ELR (cell line): ENCODE measurements at regions not wholly inside any gene's neighbourhood (a gene's known extent, or its start where the extent isn't known, plus 50 kb on each side); places are given as distances from the start of the nearest gene placed in this dataset.
A peak's percentile ranks its signal among the peaks of the same experiment; 100 is the strongest.
"Not testable (repeated sequence)": the region's sequence is repeated elsewhere in the genome, so short reads cannot be mapped to it uniquely, and the experiment has no call there.

Experiments used
- DNase-seq: peaks from one replicate; pipeline ENCODE4 v3.0.0-alpha.2; 2015; ENCODE audit warnings: low read depth

DNA sequence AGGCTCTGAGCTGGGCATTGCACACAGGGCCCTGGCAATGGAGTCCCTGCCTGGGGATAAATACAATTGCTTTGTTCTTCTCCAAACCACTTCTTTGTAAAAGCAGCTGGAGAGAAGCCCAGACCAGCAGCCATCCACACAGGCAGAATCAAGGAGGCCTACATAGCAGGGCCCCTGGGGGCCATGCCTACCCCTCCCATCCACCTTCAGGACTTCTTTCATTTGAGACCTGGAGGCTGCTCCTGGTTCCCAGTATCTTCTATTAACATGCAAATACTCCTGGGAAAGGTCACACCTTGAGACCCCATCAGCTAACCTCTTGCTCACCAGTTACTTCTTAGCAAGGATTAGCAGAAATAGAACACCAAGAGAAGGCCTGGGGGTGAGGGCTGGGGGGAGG, 511.1 kb downstream of the SOX6 start:
- no peak for DNase-seq

DNA sequence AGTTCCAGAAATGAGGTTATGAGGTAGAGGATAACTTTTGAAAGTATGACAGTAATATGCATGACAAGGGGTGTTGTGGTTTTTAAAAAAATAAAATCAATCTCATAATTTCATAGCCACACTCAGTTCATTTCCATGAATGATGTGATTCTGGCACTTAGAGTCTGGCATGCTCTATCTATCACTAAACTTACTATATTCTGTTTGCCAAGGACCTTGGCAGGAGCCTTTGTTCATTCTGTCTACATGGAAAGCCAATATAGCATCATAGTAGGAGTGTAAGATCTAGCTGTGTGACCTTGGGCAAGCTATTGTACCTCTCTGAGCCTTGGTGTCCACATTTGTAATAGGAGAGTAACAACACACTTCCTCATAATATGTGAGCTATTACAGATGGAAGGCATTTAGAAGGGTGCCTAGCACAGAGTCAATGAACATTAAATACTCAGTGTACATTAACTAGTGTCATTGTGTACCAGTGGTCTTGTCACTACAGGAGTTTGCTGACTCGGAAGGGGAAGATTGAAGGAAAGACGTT, 507.6 kb downstream of the SOX6 start:
- no peak for DNase-seq

DNA sequence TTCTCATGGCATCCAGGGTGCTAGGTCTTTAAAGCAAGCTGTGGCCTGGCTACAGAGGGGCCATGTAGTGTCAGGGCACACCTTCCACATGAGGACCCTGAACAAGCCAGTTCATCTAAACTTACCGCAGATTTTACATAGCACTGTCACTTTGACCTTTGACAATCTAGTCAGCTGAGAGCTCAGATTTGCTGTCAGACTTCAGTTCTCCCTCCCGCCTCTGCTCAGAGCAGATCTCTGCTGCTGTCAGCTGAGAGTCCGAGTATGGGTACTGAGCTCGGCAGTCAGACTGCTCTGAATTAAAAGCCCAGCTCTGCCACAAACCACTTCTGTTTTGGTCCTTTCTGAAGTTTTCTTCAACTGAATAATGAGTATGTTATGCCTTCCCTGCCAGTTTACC, 507.1 kb downstream of the SOX6 start:
- DNase-seq, result no peak

DNA sequence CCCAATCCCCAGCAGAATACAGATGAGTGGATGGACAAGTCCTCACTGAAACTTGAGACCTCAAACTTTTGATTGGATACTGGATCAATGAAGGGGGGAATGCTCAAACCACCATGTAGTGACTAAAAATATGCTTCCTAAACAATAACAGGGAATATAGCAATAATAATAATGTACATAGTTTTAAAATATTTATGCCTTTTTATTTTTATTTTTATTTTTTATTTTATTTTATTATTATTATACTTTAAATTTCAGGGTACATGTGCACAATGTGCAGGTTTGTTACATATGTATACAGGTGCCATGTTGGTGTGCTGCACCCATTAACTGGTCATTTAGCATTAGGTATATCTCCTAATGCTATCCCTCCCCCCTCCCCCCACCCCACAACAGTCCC, 506.0 kb downstream of the SOX6 start:
- DNase-seq, result not testable (repeated sequence)

DNA sequence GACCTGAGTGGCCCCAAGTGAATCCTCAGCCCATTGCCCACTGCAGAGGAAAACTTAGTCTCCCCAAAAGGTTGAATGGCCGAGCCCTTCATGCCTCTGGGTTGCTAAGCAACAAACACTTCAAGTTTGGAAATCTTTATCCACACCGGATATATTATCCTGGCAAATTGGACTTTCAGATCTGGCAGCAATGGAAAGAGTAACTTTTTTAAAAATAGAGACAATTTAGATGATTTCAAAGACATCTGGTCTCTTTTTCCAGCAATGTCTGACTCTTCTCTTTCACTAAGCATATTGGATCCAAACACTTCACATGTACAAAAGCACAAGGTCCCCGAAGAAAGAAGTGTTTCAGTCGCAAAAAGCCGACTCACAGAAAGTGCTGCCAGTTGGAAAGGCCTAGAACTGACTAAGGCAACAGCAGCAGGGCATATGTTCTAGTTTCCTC, 505.3 kb downstream of the SOX6 start:
- DNase-seq, result no peak

DNA sequence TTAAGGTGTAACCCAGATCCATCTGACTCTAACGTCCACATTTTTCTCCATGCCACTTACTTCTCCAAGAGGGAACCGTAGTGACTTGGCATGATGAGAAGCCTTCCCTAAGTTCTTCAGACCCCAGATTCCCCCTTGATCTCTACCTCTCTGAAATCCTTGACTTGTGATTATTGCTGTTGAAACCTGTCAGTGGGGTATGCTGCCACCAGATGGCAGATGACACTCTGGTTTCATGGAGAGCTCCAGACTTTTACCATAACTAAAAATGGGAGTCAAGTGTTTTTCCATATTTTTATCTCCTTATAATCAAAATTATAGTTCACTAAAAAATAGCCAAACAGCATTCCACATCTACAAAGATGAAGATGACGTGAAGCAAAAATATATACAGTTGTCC, 504.2 kb downstream of the SOX6 start:
- peak; percentile 19 for DNase-seq

DNA sequence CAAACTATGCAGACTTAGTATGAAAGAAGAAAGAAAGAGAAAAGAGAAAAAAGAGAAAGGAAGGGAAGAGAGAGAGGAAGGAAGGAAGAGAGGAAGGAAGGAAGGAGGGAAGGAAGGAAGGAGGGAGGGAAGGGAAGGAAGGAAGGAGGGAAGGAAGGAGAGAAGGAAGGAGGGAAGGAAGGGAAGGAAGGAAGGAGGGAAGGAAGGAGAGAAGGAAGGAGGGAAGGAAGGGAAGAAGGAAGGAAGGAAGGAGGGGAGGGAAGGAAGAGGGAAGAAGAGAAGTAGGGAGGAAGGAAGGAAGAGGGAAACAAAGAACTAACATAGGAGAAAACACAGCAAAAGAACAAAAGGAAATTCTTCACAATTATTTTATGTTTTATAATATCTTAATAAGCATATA, 502.1 kb downstream of the SOX6 start:
- DNase-seq, result no peak

DNA sequence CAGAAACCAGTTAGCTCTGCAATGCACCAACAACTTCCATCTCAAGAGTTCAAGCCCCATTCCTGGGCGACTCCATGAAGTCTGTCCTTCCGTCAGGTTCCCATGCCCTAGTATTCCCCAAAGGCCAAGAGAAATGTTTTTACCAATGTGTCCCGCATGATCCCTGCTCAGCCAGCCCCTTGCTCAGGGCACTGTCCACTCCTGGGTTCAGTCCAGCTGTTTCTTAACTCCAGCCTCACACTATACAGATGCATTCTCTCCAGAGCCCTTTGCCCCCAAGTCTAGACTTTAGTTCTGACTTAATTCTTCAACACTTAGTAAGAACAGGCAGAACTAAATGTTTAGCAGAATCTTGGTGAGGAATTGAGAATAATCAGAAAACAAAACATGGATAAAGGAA, 497.5 kb downstream of the SOX6 start:
- DNase-seq, result no peak

DNA sequence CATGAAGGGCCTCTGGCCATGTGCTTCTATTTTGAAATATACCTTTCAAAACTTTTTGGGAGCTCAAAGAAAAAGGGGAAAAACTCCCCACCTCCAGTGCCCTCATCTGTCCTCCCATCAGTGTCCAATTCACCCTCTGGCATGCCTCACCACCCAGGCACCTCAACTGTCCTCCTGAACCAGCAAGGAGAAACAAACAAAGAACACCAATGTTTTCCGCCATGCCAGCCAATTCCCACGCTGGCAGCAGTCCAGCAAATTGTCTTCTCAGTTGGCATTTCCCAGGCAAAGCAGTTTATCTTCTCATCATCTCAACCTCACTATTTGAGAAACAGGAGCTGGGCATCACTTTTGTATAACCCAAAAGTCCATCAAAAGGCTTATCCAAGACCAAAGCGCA, 496.9 kb downstream of the SOX6 start:
- DNase-seq, result no peak

DNA sequence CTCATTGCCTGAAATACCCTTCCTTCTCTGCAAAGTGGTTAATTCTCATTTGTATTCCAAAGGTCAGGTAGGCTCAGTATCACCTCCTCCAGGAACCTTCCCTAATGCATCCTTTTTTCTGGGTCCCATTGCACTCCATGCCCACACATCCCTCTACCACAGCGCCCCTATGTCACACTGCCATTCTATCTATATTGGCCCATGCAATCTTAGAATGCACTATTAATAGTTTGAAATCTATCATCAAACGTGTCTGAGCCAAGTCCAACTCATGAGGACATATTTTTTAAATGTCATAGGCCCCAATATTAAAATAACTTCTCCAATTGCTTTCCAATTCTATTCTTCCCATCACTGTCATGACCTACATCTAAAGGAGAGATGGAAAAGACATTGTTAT, 495.1 kb downstream of the SOX6 start:
- no peak for DNase-seq

DNA sequence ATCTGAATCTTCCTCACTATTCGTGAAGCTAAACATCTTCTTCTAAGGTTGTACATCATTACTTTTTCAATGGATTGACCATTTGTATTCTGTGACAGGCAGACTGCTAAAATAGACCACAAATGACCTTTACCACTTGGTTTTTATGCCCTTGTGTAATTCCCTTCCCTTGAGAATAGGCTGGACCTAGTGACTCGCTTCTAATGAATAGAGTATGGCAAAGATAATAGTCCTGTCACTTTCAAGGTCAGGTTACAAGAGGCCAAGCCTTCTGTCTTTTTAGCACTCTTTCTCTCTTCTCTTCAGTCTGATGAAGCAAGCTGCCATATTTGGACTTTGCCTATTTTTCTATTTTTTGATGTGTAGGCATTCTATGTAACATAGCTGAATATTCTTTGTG, 492.9 kb downstream of the SOX6 start:
- DNase-seq, result no peak

DNA sequence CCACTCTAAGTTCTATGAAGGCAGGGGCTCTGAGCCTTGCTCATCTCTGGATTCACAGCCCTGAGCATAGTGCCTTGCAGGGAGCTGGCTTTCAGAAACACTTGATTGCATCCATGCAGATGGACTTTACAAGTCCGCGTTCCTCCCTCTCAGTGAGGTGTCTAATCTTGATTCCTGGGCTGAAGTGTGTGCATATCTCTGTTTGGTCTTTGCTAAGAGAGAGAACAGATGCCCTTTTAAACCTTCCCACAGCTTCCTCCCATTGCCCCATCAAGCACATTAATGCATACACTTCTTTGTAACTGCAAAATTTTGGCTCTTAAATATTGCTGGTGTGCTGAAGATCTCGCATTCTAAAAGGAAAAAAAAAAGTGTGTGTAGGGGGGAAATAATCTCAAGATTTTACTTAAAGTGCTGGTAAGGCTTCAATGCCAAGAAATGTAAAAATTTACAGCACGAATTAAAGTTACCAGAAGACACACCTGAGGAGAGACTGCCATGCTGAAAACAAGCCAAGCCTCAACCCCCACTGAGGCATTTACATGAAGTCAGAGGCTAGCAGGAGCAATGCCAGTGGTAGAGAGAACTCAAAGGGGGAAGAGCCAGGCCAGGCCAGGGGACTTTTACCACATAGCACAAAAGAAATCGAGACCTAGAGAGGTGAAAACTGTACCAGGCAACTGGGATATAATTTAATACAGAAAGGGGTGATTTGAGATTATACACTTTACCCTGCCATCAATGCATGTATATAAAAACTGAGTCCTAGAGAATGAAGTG, 492.1 kb downstream of the SOX6 start:
- no peak for DNase-seq

DNA sequence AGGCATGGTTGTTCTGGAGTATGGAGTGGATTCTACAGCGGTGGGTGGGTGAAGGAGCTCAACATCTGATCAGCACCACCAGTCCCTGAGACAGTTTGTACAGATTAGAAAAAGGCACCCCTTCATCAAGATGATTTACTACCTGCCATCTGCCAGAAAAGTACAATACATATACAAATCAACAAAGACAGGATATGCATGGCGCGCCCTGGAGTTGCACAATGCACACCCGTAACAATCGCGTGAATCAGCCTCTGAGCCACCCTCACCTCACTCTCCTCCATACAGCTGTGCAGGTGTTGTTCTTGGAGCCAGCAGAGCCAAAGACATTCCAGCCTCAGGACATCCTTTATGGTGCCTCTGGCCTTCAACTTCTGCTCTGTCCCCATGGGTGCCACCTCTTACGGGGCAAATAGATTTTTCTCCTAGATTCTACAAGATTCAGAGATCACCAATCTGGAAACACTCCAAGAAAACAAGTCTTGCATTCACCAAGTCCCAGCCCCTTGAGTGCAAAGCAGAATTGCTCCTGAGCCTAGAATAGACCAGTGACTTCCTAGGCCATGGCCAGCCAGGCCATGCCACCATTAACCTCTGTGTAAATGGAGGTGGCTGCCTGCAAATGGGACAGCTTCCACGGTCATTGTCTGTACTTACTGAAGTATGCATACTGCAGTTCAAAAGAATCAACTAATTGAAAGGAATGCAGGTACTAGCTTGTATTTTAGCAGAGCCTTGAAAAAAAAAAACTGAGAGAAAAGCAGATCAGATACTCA, 490.9 kb downstream of the SOX6 start:
- no peak for DNase-seq

DNA sequence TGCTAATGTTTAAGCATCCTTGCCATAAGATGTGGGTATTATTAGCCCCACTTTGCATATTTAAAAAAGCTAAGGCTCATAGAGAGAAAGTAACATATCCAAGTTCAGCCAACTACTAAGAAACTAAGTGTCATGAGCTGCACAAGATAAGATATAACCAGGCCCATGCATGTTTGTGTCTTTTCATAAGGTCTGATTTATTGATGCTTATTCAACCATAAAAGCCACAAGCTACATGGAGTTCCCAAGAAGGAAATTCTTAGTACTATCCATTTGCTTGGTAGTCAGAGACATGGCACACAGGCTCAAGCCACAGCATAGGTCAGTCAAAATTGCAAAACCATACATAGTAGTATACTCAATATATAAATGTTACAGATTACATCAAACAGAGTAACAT, 488.5 kb downstream of the SOX6 start:
- DNase-seq, result no peak

DNA sequence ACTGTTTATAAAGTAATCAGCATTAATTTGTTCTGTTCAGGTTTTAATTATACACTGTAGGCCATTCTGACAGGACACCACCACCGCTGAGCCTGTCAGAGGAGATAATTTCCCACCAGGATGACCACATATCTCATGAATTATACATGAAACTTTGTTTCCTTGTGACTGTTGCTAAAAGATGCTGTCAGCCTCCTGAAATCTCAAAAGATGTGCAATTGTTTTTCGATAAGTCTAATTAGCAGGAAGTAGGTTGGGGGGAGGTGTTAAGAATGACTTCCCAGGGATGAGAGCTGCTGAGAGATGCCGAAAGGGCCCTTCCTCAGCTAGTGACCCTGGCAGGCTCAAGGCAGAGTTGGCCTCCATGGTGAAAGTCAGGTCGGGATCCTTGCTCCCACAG, 485.4 kb downstream of the SOX6 start:
- no peak for DNase-seq

DNA sequence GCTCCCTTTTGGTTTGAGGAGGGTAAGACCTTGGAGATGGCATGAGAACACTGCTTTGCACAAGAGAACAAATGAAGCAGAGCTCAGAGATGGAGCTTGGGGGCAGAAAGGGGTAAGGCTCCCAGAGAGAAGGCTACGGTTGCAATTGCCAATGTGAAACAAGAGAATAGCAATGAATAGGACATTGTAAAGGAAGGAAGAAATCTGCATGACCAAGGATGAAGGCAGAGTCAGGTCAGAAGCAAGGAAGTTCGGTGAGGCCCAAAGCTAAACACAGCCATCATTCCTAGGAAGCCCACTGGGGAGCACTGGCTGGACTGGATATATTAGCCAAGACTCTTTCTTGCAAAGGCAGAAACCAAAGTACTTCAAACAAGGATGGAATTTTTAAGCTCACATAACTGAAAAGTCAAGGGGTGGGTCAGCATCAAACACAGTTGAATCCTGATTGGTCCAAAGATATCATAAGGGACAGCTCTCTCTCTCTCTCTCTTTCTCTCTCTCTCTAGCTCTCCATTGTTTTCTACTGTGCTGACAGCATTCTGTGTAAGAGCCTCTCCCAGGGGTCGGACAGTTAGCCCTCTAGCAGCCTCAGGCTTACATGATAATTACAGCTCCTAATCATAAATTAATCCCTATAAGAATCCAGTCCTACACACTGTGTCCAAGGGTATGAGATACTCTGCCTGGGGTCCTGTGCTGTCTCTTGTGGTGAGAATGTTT, 484.3 kb downstream of the SOX6 start:
- no peak for DNase-seq

DNA sequence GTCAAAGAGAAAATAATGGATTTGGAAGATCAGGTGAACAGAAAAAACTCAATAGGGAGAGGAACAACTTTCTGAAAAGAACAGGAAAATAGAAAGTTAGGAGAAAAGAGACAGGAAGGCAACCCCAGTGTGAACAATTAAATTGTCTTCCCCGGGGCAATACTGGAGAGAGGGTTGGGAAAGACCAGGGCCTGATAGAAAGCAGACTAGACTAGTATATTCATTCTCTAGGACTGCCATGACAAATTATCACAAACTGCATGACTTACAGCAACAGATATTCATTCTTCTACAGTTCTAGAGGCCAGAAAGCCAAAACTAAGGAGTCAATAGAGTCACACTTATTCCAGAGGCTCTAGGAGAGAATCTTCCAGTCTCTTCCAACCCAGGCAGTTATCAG, 482.8 kb downstream of the SOX6 start:
- DNase-seq, result no peak

DNA sequence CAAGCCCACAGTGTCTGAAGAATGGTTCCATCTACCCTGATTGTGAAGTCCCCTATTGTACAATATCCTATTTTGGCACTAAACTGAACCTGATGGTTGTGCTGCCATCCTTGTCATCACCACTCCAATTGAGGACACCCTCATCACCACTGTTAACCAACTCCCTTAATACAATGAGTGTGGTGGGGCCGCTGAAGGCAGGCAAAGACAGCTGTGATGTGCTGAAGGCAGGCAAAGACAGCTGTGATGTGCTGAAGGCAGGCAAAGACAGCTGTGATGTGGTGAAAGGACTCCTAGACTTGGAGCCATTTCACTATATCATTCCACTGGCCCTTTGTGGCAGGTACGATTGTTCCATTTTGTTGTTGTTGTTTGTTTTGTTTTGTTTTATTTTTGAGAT, 481.6 kb downstream of the SOX6 start:
- no peak for DNase-seq

DNA sequence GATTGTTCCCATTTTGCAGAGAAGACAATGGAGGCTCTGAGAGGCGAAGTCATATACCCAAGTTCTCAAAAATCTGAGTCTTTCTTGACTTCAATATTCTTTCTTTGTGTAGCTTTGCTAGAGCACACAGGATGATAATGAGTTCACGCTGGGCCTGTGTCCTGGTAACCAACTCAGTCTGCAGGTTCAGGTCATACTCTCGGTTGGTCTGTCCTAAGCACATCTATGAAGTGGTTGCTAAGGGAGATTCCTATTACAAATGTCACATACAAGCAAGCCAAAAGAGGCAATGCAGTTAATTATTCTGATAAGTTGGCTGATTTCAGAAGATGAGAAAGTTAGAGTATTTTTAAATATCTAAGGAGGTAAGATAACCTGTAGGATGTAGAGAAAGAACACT, 481.0 kb downstream of the SOX6 start:
- no peak for DNase-seq

DNA sequence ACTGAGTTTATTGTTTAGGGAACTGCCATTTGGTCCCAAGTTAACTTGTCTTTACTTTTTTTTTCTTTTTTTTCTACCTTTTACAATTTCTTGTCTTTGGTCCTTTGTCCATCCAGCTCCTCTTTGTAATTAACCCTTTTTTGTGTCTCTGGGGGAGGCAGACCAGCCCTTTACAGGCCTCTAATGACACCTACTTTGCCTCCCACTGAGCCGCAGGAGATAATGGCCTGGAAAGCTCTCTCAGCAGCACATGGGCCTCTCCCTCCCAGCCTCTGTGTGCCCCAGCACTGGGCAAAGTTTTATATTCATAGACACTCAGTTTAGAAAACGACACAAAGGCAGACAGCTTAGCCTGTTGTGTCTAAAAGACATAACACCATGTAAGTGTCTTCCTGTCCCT, 480.4 kb downstream of the SOX6 start:
- no peak for DNase-seq

DNA sequence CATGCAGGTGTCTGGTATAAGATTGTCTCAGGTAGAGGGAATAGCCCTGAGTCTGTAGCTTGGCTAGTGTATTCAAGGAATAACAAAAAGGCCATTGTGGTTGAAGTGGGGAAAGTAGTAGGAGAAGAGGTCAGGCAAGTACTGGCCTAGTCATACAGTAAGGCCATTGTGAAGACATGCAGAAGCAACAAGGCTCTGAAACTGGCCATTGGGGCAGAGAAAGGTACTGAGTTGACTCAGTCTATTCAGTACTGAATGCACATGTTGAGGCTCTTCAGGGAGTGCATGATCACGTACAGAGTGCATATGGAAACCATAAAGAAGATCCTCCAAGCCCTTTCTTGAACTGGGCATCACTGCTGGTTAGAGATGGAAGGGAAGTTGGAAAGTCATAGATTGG, 477.6 kb downstream of the SOX6 start:
- no peak for DNase-seq

DNA sequence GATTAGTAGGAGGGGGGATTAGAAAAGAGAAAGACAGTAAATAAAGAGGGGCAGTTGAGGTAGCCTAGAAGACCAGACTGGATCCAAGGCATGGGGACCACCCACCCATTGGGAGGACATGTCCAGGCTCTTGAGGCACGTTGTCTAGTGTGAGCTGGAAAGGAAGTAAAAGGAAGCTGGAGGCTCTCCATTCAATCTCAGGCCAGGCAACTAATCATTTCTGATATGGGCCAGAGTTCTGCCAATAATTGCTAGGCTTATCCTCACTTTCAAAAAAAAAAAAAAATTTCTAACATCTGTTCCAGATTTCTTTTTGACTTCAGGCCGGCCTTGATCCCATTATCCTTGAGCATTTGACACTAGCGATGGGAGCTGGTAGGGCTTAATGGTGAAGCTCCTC, 476.1 kb downstream of the SOX6 start:
- DNase-seq, result no peak
